ENCODE measurements at regions not wholly inside any gene's neighbourhood (a gene's known extent, or its start where the extent isn't known, plus 50 kb on each side); places are given as distances from the start of the nearest gene placed in this dataset.

DNA sequence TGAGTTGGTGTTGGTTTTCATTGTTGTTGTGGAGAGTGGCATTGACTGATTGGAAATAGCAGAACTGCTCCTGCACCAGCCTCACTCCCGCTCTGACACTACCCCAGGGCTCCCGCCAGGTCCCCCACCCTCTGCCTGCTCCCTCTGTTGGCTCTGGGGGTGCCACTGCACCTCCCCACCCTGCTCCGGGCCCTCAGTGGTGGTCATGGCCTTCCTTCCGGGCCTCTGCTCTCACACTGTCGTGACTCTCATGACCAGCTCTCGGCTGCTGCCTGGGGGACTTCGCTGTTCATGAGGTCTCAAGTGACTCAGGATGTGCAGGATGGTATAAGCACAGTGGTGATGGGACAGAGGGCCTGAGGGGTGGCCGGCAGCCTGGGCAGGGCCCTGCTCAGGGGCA lies 113.2 kb downstream of the MARCHF4 start (continued):
- no peak for TF ChIP-seq EP300 (IDR thresholded peaks at IDR 0.05; ENCODE audit: borderline replicate concordance in 1 of 2, low read depth in 1 of 2, low read length in 1 of 2)
- TF ChIP-seq, protein P1, sequence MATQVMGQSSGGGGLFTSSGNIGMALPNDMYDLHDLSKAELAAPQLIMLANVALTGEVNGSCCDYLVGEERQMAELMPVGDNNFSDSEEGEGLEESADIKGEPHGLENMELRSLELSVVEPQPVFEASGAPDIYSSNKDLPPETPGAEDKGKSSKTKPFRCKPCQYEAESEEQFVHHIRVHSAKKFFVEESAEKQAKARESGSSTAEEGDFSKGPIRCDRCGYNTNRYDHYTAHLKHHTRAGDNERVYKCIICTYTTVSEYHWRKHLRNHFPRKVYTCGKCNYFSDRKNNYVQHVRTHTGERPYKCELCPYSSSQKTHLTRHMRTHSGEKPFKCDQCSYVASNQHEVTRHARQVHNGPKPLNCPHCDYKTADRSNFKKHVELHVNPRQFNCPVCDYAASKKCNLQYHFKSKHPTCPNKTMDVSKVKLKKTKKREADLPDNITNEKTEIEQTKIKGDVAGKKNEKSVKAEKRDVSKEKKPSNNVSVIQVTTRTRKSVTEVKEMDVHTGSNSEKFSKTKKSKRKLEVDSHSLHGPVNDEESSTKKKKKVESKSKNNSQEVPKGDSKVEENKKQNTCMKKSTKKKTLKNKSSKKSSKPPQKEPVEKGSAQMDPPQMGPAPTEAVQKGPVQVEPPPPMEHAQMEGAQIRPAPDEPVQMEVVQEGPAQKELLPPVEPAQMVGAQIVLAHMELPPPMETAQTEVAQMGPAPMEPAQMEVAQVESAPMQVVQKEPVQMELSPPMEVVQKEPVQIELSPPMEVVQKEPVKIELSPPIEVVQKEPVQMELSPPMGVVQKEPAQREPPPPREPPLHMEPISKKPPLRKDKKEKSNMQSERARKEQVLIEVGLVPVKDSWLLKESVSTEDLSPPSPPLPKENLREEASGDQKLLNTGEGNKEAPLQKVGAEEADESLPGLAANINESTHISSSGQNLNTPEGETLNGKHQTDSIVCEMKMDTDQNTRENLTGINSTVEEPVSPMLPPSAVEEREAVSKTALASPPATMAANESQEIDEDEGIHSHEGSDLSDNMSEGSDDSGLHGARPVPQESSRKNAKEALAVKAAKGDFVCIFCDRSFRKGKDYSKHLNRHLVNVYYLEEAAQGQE (IDR thresholded peaks at IDR 0.05; ENCODE audit: low read depth, low read length): no peak

DNA sequence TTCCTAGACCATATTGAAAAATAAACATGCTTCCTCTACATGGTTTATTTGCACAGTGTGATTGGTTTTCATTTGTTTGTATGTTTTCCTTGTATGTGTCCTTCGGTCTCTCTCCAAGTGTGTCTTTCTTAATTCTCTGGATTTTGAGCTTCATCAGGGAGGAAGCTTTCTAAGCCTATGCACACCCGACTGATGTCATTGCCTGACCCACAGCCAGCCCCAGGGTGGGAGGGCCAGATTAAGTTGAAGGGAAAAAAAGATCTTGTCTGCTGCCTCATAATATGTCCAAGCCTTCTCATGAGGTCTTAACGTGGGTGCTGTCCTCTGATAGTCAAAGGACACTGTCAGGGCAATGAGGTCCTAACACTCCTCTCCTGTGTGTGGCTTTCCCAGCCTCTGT lies 115.2 kb downstream of the MARCHF4 start:
- Histone ChIP-seq H3K4me1 (ENCODE audit: control insufficient read depth in 1 of 2, insufficient read depth in 2 of 2, low read depth in 1 of 2, low read length in 1 of 2) (peaks cover 0 to 12% of the 10 kb centered on the region in 2 experiments; a peak in 1 of 4 replicates), H3K9ac (no peak overlapping the region), H3K27me3 (ENCODE audit: insufficient read depth) (no peaks in the 10 kb centered on the region), H3K4me3 (ENCODE audit: low read depth in 2 of 2, low read length in 1 of 2) (no peak overlapping the region), H3K79me2 (ENCODE audit: insufficient read depth) (no peaks in the 10 kb centered on the region), H4K20me1 (ENCODE audit: insufficient read depth) (no peaks in the 10 kb centered on the region), H3K4me2 (no peak overlapping the region), H3K36me3 (replicated peaks in 1 of 2; ENCODE audit: control insufficient read depth in 1 of 2, insufficient read depth in 2 of 2, low read length in 1 of 2) (peaks cover 0 to 6% of the 10 kb centered on the region in 2 experiments), H3F3A (replicated peaks; ENCODE audit: insufficient read depth) (no peaks in the 10 kb centered on the region), H3K9me3 (no peaks in the 10 kb centered on the region), H3K9me2 (no peaks in the 10 kb centered on the region), H2AFZ (ENCODE audit: low read depth) (no peak overlapping the region), H3K27ac (ENCODE audit: low read depth in 2 of 2, low read length in 1 of 2) (no peak overlapping the region)
- 83% methylated on average over 3 of the region's 3 CpGs for WGBS (ENCODE audit: low lambda C conversion rate)
- DNase-seq: no peak
- POLR2A ChIA-PET: no interaction called here
- TF ChIP-seq, protein P2, sequence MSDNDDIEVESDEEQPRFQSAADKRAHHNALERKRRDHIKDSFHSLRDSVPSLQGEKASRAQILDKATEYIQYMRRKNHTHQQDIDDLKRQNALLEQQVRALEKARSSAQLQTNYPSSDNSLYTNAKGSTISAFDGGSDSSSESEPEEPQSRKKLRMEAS (IDR thresholded peaks at IDR 0.05; ENCODE audit: low read depth): no peak
- TF ChIP-seq RAD21 (IDR thresholded peaks at IDR 0.05; ENCODE audit: low read length): no peak
- no peak for TF ChIP-seq MEF2A (IDR thresholded peaks at IDR 0.05; ENCODE audit: borderline replicate concordance, low read depth)
- no peak for TF ChIP-seq ELF1 (IDR thresholded peaks at IDR 0.05)
- TF ChIP-seq RFX5 (IDR thresholded peaks at IDR 0.05; ENCODE audit: low read length): no peak
- TF ChIP-seq NRF1 (IDR thresholded peaks at IDR 0.05; ENCODE audit: low read depth, low read length): no peak
- TF ChIP-seq EZH2phosphoT487 (IDR thresholded peaks at IDR 0.05; ENCODE audit: borderline replicate concordance, low read depth): no peak
- TF ChIP-seq GABPA (IDR thresholded peaks at IDR 0.05; ENCODE audit: low read depth): no peak
- TF ChIP-seq NFIC (IDR thresholded peaks at IDR 0.05; ENCODE audit: borderline replicate concordance): no peak
- no peak for TF ChIP-seq RXRA (IDR thresholded peaks at IDR 0.05; ENCODE audit: borderline replicate concordance, low read depth)
- TF ChIP-seq, protein P3, sequence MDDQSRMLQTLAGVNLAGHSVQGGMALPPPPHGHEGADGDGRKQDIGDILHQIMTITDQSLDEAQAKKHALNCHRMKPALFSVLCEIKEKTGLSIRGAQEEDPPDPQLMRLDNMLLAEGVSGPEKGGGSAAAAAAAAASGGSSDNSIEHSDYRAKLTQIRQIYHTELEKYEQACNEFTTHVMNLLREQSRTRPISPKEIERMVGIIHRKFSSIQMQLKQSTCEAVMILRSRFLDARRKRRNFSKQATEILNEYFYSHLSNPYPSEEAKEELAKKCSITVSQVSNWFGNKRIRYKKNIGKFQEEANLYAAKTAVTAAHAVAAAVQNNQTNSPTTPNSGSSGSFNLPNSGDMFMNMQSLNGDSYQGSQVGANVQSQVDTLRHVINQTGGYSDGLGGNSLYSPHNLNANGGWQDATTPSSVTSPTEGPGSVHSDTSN (IDR thresholded peaks at IDR 0.05): no peak
- no peak for TF ChIP-seq GATA2 (CRISPR knock-in tag; IDR thresholded peaks at IDR 0.05)
- TF ChIP-seq MXI1 (IDR thresholded peaks at IDR 0.05; ENCODE audit: low read depth, low read length): no peak
- no peak for TF ChIP-seq SIN3A (IDR thresholded peaks at IDR 0.05; ENCODE audit: borderline replicate concordance, low read depth, low read length)
- CTCF ChIA-PET: interaction anchor here (0.7 kb wide), 1 partner anchor 16 kb away, joined by 4 read pairs; no protein-coding TSS in a partner anchor

Data from SK-N-SH (cell line).